ENCODE measurements at regions not wholly inside any gene's neighbourhood (a gene's known extent, or its start where the extent isn't known, plus 50 kb on each side); places are given as distances from the start of the nearest gene placed in this dataset.
"Not testable (repeated sequence)": the region's sequence is repeated elsewhere in the genome, so short reads cannot be mapped to it uniquely, and the experiment has no call there.

GRCh38 chr2:138066139-138066806 is 102.0 kb downstream of the HNMT start:
- no peak overlapping the region for H3K4me3 ChIP-seq (ENCODE audit: low read depth, low read length)
- no peak for DNase-seq (ENCODE audit: low read depth)

- H3K4me3 ChIP-seq (ENCODE audit: low read depth, low read length) = no peak overlapping the region
- DNase-seq (ENCODE audit: low read depth) = no peak
Measured at GRCh38 chr2:138066841-138067240, 102.6 kb downstream of the HNMT start.

- H3K4me3 ChIP-seq (ENCODE audit: low read depth, low read length); DNase-seq (ENCODE audit: low read depth): not testable (repeated sequence)
Measured at GRCh38 chr2:138068669-138069068, 104.4 kb downstream of the HNMT start.

- H3K4me3 ChIP-seq (ENCODE audit: low read depth, low read length); DNase-seq (ENCODE audit: low read depth): not testable (repeated sequence)
Measured at GRCh38 chr2:138071042-138071719, 106.9 kb downstream of the HNMT start.

GRCh38 chr2:138071720-138072719 is 107.7 kb downstream of the HNMT start:
- no peak overlapping the region for H3K4me3 ChIP-seq (ENCODE audit: low read depth, low read length)
- peak; percentile 64 for DNase-seq (ENCODE audit: low read depth)

GRCh38 chr2:138078153-138078552 is 113.9 kb downstream of the HNMT start:
- no peak overlapping the region for H3K4me3 ChIP-seq (ENCODE audit: low read depth, low read length)
- no peak for DNase-seq (ENCODE audit: low read depth)

GRCh38 chr2:138079976-138080375 is 115.7 kb downstream of the HNMT start:
- no peak for DNase-seq (ENCODE audit: low read depth)
- no peak overlapping the region for H3K4me3 ChIP-seq (ENCODE audit: low read depth, low read length)

- no peak overlapping the region for H3K4me3 ChIP-seq (ENCODE audit: low read depth, low read length)
- DNase-seq (ENCODE audit: low read depth) = no peak
Measured at GRCh38 chr2:138081225-138082073, 117.2 kb downstream of the HNMT start.

- no peak for DNase-seq (ENCODE audit: low read depth)
Measured at GRCh38 chr2:138084206-138084605, 119.9 kb downstream of the HNMT start.

GRCh38 chr2:138085441-138085840 is 121.2 kb downstream of the HNMT start:
- DNase-seq (ENCODE audit: low read depth) = peak; percentile 4
- not testable (repeated sequence) for H3K4me3 ChIP-seq (ENCODE audit: low read depth, low read length)

More at GRCh38 chr2:138084206-138084605, 119.9 kb downstream of the HNMT start:
- H3K4me3 ChIP-seq (ENCODE audit: low read depth, low read length) = no peak overlapping the region

- DNase-seq (ENCODE audit: low read depth) = peak; percentile 32
Measured at GRCh38 chr2:138086576-138086975, 122.3 kb downstream of the HNMT start.

GRCh38 chr2:138087751-138088593 is 123.7 kb downstream of the HNMT start:
- no peak overlapping the region for H3K4me3 ChIP-seq (ENCODE audit: low read depth, low read length)
- DNase-seq (ENCODE audit: low read depth) = no peak

More at GRCh38 chr2:138086576-138086975, 122.3 kb downstream of the HNMT start:
- H3K4me3 ChIP-seq (ENCODE audit: low read depth, low read length) = no peak overlapping the region

GRCh38 chr2:138090330-138090729 is 126.1 kb downstream of the HNMT start:
- DNase-seq (ENCODE audit: low read depth) = no peak

GRCh38 chr2:138093455-138093854 is 129.2 kb downstream of the HNMT start:
- no peak for DNase-seq (ENCODE audit: low read depth)
- no peak overlapping the region for H3K4me3 ChIP-seq (ENCODE audit: low read depth, low read length)

More at GRCh38 chr2:138090330-138090729, 126.1 kb downstream of the HNMT start:
- H3K4me3 ChIP-seq (ENCODE audit: low read depth, low read length) = no peak overlapping the region

GRCh38 chr2:138094031-138094430 is 129.8 kb downstream of the HNMT start:
- H3K4me3 ChIP-seq (ENCODE audit: low read depth, low read length) = no peak overlapping the region
- no peak for DNase-seq (ENCODE audit: low read depth)

- DNase-seq (ENCODE audit: low read depth) = no peak
- H3K4me3 ChIP-seq (ENCODE audit: low read depth, low read length) = no peak overlapping the region
Measured at GRCh38 chr2:138095336-138095735, 131.1 kb downstream of the HNMT start.

GRCh38 chr2:138099288-138099687 is 135.0 kb downstream of the HNMT start:
- H3K4me3 ChIP-seq (ENCODE audit: low read depth, low read length); DNase-seq (ENCODE audit: low read depth): not testable (repeated sequence)

- H3K4me3 ChIP-seq (ENCODE audit: low read depth, low read length) = no peak overlapping the region
- DNase-seq (ENCODE audit: low read depth) = no peak
Measured at GRCh38 chr2:138101718-138102117, 137.4 kb downstream of the HNMT start.
